CD4-positive, alpha-beta T cell treated with Interleukin-21 for 1 hour (primary cell): ENCODE measurements at regions not wholly inside any gene's neighbourhood (a gene's known extent, or its start where the extent isn't known, plus 50 kb on each side); places are given as distances from the start of the nearest gene placed in this dataset.

Experiments
- DNase-seq: peaks from one replicate; pipeline ENCODE4 v3.0.0-alpha.2; 2020

DNA sequence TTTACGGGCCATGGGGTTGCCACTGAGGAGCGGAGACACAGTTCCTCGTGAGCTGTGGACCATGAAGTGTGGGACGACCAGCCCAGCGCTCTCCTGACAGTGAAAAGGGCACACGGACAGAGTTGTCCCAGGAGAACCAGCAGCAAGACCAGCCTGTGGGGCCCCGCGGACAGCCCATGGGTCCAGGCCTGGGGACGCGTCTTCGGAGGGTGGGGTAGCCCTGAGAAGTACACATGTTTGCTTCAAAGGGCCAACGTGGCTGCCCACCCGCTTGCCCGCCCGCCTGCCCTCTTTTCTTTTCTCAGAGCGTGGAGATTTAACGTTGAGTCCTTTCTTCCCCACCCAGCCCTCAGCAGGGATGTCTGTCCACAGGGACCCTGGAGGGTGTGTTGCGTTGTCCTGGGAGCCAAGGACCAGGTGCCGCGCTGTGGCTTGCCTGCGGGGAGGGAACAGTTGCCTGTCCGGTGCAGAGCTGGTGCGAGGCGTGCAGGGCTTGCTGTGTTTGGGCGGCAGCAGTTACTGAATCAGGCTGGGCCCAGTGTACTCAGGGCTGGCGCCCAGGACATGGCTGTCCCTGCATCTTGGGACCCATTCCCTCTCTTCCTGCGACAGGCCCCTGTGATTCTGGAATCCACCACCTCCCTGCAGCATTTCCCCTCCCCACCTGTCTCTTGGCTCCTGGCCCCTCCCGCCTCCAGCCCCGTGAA lies 120.1 kb upstream of the HDAC4 start:
- DNase-seq, result no peak

DNA sequence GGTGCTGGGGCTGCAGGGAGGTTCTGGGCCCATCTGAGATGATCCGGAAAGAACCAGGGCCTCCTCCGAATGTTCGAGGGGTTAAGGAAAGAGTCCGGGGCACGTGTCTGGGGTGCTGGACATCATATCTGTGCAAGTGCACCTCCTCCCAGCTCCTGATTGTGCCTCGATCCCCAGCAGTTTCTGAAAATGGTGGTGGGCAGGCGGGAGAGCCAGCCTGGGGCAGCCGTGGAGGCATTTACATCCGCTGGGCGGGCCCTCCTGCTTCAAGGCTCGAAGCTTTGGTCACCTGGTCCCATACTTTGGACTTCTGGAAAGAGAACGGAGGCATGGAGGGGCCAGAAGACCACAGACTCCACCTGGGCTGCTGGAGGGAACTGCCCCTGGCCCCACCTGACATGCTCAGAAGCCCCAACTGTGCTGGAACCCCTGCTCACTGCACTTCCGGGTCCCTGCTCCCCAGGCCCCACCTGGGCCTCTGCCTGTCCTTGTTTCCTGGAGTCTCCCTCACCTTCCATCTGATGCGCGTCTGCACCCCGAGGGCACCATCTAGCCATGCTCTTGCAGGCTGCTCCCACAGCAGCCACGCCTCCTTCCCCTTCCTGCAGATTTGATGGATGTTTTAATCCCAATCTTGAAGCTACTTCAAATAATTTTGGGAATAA lies 119.2 kb upstream of the HDAC4 start:
- no peak for DNase-seq

DNA sequence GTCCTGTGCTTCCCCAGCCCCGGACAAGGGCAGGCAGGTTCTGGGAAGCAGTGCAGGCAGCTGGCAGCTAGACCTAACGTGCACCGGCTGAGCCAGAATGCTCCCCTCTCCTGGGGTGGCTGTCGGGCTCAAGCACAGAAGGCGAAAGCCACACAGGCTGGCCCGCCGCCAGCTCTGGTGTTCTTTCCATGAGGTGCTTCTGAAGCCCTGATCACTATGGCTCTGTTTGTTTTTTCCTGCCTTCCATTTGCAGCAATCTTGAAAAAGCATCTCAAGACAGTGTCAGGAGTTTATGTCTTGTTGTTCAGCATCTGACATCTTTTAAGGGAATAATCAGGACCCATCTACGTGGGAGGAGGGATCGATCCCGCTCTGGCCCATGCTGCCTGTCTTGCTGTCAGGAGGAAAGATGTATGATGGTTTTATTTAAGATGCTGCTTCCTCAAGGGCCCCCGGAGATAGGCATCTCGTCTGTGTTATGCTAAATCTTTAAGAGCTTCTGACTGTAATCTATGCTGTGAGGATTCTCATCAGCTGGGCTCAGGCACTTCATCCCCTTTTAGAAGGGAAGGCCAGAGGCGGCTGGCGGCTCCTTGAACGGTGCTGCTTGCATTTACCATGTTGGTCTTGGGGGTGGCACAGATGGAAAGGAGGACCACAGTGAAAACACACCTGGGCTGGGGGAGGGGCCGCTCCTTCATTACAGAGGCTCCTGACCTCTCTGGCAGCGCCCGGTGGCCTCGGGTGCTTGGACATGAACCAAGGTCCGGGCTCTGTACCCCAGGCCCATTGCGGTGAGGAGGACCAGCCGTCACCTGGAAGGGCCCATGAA lies 118.5 kb upstream of the HDAC4 start:
- no peak for DNase-seq

DNA sequence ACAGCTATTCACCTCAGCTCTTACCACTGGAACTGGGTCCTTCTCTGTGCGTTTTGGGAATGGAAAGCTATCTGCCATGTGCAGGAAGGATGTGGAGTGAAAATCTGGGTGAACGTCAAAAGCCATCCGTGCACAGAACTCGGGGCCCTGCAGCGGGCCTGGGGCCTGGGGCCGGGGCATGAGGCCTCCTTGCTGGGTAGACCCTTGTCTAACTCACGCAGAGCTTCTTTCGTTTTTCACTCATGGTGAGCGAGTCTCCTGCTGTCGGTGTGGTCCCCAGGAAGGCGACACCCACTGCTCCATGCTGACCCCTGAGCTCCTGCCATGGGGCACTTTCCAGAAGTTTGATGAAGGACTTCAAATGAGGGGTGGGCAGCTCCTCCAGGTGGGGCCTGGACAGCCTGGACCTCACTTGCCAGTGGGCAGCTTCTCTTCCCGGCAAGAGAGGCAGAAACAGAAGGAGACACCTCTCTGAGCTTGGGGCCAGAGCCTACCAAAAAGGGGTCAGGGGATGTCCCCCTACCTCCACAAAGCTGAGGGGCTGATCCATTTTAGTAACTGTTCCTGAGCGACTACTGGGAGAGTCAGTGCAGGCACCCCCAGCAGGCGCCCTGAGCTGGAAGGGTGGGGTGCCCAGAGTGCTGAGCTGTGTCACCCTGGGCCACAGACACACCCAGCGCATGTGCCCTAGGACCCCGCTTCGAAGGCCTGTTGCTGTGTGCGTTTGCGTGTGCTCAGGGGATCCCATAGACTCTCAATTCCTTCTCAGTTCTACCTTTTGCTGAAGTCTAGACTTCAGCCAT lies 117.7 kb upstream of the HDAC4 start:
- DNase-seq, result no peak

DNA sequence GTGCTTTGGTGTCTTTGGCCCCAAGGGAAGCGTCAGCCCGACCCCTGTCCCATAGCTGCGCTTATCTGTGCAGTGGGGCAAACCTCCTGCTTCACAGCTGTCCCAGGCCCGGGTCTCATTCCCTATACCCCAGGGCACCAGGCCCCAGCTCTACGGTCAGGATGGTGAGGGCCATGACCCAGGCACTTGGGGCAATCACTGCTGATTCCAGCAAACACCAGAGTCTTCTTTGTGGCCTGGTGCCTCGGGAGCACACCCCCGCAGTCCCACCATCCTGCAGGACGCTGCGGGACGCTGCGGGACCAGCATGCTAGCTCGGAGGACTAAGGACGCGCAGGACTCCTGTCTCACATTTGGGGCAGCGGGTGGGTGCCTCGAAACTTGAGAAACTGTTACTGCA lies 116.9 kb upstream of the HDAC4 start:
- no peak for DNase-seq

DNA sequence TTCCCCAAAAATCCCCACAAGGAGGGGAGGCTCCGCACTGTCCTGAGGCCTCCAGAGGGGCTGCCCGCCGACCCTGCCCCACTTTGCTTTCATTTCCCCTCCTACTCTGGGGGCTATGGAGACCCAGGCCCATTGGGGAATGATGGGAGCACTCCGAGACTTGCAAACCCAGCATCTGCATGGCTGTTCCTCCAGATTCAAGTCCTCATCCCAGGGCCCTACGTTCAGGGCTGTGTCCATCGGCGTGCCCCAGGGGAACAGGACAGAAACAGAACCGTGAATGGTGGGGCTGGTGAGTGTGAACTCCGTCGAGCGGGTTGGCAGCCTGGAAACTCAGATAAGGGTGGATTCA lies 116.1 kb upstream of the HDAC4 start:
- DNase-seq, result no peak

DNA sequence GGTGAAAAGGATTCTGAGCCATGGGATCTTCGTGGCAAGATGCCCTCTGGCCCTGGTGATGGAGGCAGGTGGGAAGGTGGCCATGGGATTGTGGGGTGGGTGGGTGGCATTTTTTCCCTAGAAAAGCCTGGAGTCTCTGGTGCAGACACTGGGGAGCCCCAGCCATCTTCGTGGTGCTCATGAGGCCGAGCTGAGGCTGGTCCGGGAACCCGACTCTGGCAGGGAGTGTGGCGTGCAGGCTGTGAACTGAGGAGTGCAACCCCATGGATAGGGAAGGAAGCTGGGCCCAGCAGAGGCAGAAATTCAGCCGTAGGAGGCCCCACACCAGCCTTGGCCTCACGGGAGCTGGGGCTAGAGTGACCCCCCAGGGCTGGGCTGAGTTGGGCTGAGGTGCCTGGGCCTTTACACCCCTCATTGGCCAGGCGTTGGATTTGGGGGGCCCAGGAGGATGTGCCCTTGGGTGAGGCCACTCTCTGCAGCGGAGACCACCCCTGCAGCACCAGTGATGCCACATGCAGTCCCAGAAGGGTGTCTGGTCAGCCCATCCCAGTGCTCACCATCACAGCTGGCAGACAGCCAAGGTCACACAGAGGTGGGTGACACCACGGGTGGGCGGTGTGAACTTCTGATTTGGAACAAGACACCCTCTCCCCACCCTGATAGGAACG lies 115.6 kb upstream of the HDAC4 start:
- DNase-seq, result no peak

DNA sequence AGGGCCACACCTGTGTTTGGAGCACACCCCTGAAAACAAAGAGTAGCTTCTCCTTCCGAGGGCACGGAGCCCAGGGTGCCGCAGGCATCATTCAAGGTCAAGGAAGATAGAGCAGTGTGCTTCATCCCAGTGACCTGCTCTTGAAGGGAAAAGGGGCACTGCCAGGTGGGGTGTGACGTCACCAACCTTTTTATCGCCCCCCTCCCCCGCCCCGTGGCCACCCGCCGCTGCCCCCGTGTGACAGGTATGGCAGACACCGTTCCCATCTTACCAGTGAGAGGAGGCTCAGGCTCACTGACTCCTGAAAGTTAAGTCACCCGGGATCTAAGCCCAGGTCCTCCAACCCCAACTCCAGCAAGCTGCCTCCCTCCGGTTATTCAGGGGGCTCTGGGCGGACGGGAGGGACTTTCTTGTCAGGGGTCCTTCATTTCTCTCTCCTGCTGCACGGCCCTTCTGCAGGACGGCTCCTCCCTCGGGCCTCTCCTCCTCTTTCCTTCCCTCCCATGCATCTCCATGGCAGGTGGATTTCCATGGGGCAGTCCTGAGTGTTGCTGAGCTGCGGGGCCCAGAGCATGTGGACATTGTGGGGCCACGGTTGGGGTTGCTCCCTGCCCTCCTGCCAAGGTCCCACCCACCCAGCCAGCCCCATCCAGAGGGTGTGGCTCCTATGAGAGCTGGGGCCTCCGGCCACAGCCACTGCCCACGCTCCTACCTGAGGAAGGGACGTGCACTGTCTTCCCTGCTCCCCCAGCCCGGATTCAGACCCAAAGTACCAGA lies 114.1 kb upstream of the HDAC4 start:
- no peak for DNase-seq

DNA sequence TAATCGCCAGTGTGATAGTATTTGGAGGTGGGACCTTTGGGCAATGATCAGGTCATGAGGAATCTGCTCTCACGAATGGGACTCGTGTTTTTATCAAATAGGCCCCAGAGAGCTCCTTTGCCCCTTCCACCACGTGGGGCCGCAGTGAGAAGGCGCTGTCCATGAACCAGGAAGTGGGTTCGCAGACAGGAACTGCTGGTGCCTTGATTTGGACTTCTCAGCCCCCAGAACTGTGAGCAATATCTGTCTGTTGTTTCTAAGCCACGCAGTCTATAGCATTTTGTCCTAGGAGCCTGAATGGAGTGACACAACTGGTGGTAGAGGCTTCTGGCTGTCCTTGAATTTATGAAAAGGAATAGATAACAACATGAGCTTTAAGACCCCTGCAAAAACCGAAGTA lies 111.2 kb upstream of the HDAC4 start:
- no peak for DNase-seq

DNA sequence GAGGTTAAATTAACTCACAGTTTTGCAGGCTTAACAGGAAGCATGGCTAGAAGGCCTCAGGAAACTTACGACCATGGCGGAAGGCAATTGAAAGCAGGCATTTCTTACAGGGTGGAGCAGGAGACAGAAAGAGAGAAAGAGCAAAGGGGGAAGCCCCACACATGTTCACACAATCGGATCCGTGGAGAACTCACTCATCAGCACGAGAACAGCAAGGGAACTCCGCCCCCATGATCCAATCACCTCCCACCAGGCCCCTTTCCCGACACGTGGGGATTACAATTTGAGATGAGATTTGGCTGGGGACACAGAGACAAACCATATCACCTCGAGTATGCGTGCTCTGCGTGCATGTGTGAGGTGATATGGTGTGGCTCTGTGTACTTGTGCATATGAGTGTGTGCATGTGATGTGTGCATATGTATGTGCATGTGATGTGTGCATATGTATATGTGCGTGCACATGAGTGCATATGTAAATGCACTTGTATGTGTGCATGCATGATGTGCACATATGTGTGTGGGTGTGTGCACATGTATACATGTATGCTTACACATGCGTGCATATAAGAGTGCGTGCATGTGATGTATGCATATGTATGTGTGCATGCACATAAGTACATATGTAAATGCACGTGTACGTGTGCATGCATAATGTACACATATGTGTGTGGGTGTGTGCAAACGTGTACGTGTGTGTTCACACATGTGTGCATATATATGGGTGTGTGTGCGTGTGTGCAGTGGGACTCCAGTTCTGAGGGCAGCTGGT lies 108.7 kb upstream of the HDAC4 start:
- no peak for DNase-seq

DNA sequence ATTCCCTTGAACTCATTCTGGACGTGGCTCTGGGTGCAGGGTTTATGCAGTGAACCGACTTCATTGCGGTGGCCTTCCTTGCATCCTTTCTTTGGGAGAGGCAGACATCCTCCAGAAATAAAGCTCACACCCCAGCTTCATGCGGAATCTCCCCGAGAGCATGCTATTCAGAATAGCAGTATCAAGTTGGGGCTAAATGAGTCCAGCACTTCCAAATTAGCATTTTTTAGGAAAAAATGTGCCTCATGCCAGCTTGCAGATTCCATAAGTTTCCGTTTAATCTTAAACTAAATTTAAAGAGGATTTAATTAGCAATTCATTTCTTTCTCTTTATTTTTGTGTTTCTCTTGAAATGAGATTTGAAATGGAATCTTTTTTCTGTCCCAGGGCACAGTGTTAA lies 107.4 kb upstream of the HDAC4 start:
- no peak for DNase-seq

DNA sequence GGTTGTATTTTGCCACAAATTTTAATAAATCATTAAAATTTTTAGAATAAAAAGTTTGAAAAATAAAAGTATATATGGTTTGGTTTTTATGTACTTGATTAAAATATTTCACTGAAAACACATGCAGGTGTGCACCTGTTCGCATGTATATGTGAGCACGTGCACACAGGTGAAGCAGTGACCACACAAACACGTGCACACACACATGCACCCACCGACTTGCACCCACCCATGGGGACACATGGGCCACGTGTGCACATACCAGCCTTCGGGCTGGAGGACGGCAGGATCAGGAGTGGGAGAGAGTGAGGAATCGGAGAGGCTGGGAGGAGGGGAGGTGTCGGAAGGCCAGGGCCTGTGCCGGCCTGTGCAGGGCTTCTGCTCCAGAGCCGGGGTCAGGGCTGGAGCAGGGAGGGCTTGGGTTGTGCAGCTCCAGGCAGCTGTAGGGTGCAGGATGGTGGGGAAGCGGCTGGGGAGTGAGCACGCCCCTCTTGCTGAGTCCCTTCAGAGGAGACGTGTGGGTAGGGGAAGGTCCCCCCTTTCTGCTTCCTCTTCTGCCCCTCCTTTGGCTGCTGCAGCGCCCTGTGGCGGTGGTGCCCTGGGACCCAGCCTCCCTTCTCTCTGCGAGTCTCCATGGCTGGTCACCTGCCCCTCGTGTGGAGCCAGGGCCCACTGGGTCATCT lies 106.9 kb upstream of the HDAC4 start:
- no peak for DNase-seq

DNA sequence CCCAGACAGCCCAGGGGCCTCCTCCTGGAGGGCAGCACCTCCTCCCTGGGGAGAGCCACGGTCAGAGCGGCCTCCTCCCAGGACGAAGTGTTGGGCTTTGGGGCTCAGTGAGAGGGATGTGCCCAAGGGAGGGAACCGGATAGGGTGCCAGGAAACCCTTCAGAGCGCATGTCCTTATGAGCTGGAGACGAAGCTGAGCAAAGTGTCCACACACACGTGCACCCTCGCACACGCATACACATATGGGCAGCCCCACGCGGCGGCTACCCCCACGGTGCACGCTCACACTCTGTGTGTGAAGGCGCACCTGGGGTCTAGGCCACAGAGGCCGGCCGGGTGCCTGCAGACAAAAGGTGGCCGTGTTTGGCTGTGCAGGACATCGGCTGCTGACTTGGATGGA lies 106.1 kb upstream of the HDAC4 start:
- no peak for DNase-seq

DNA sequence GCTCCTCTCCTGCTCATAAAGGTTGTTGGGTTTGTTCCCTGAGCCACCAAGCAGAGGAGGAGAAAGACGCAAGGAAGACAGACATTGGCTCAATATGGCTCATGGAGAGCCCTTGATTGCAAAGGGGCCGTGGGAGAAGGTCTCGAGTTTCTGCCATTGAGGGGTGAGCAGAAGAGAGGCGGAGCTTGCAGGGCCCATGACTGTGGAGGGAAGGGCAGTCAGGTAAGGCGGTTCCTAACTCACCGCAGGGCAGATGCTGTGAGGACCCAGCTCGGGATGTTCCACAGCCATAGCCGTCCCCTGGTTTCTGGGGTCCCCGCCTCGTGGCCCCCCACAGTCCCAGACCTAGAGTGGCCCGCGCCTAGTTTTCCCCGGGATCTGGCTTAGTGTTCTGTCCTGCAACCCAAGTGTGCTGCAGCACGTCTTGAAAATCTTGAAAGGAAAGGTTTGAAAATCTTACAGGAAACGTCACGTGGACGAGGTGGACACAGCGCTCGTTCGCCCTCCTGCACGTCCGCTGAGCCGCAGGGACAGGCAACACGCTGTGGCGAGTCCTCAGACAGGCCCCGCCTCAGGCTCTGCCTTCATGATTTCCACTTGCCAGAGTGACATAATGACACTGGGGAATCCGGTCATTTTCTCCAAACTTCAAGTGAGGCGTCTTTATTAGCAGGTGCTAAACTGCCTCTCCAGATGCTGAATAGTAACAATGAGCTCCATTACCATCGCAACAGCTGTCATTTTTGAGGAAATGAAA lies 105.5 kb upstream of the HDAC4 start:
- DNase-seq, result no peak

DNA sequence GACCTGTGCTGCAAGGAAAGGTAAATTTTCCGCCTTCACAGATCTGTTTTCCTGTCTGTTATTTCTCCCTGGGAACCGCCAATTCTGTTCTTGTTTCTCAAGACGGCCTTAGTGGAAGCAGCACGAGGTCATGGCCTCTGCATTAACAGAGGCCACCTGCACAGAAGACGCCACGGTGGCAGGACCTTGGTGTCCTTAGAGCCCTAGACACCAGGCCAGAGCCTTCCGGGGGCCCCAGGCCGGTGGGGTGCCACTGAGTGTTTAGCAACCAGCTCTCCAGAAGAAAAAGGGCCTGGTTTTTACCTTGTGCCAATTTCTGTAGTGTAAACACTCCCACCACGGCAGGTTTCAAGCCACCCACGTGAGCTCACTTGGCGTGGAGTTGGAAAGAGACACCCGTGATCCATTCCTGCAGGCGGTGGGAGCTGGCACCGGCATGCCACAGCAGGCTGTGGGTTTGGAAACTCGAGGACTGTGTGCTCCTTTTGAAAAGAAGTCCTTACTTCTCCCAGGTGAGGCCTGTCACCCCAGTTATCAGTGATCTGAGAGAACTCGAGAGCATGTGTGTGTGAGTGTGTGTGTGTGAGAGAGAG lies 103.9 kb upstream of the HDAC4 start:
- DNase-seq, result no peak

DNA sequence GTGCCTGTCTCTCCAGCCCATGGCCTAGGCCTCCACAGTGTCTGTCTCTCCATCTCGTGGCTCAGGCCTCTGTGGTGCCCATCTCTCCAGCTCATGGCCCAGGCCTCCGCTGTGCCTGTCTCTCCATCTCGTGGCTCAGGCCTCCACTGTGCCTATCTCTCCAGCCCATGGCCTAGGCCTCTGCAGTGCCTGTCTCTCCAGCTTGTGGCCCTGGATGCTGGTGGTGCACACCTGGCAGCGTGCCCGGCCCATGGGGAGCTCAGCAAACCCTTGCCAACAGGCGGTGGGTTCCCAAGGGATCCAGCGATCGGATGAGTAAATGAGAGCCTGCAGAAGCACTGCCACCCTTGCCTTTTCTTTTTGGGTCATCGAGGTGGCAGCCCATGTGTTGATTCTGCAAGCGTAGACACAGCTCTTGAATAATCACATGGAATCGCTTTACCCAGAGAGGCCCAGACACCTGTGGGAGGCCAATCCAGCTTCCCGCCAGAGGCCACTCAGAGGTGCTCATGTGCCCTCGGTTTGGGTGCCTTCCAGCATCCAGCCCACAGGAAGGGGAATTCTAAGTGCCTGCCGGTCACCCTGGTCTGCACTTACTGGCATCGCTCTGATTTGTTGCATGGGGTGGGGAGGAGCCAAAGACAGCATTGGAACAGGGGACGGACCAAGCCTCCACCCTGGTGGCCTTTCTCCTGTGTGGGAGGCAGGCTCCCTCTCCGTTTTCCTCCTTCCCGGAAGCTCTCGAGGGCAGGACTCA lies 101.8 kb upstream of the HDAC4 start:
- DNase-seq, result no peak

DNA sequence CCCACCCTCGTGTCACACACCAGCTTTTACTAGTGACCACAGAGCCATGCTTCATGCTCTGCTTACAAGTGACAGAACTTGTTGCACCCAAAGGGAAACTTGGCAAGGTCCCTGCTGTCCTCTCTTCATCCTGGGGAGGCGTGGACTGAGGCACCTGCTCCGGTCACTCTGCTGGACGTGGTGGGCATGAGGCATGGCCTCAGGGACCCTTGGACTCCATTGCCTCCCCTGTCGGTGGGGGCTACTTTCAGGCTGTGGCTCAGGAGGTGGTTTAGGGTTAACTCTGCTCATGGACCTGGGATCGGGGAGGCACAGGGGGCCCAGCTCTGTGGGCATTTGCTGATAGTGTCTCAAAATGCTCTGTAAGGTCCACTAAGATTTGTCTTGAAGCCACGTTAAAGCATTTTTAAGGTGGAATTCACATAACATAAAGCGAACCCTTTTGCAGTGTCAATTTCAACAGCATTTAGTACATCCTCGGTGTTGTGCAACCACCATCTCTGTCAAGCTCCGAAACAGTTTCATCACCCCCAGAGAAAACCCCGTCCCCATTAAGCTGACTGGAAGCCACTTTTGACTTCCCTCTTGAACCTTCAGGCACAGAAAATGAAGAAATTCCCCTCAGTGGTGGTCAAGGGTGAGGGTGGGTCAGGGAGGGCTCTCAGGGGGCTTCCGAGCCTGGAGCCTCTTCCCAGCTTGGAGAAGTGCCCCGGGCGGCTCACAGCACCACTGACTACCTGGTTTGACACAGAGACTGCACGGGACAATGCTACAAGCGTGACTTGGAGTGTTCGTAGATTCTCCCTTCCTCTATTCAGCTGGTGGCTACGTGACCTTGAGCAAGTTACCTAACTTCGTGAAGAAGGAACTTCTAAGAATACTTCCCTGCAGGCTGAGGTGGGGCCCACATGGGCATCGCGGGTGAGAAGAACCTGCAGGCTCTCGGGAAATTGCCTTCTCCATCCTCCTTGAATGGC lies 100.0 kb upstream of the HDAC4 start:
- peak; percentile 17 for DNase-seq
